ENCODE measurements at regions not wholly inside any gene's neighbourhood (a gene's known extent, or its start where the extent isn't known, plus 50 kb on each side); places are given as distances from the start of the nearest gene placed in this dataset.

GRCh38 chr5:68911840-68912690 lies 181.7 kb upstream of the SLC30A5 start:
- FAIRE-seq: no peak

GRCh38 chr5:68915079-68915478 lies 178.7 kb upstream of the SLC30A5 start:
- FAIRE-seq: no peak

- no peak for FAIRE-seq
Measured at GRCh38 chr5:68918306-68918705, 175.5 kb upstream of the SLC30A5 start.

- no peak for FAIRE-seq
Measured at GRCh38 chr5:68919988-68920490, 173.8 kb upstream of the SLC30A5 start.

GRCh38 chr5:68920888-68921287 lies 172.9 kb upstream of the SLC30A5 start:
- no peak for FAIRE-seq

GRCh38 chr5:68922172-68922987 lies 171.4 kb upstream of the SLC30A5 start:
- FAIRE-seq: no peak

- FAIRE-seq: no peak
Measured at GRCh38 chr5:68924481-68925145, 169.2 kb upstream of the SLC30A5 start.

- no peak for FAIRE-seq
Measured at GRCh38 chr5:68928617-68929302, 165.1 kb upstream of the SLC30A5 start.

- FAIRE-seq: no peak
Measured at GRCh38 chr5:68930139-68930538, 163.7 kb upstream of the SLC30A5 start.

- no peak for FAIRE-seq
Measured at GRCh38 chr5:68932830-68933434, 160.9 kb upstream of the SLC30A5 start.

GRCh38 chr5:68942169-68942568 lies 151.6 kb upstream of the SLC30A5 start:
- no peak for FAIRE-seq

- FAIRE-seq: no peak
Measured at GRCh38 chr5:68946728-68947127, 147.1 kb upstream of the SLC30A5 start.

- no peak for FAIRE-seq
Measured at GRCh38 chr5:68947986-68948385, 145.8 kb upstream of the SLC30A5 start.

GRCh38 chr5:68949256-68949655 lies 144.6 kb upstream of the SLC30A5 start:
- FAIRE-seq: no peak

- no peak for FAIRE-seq
Measured at GRCh38 chr5:68949711-68950110, 144.1 kb upstream of the SLC30A5 start.

- no peak for FAIRE-seq
Measured at GRCh38 chr5:68950125-68950524, 143.7 kb upstream of the SLC30A5 start.

GRCh38 chr5:68950930-68951329 lies 142.9 kb upstream of the SLC30A5 start:
- FAIRE-seq: no peak

- no peak for FAIRE-seq
Measured at GRCh38 chr5:68953231-68953874, 140.5 kb upstream of the SLC30A5 start.

GRCh38 chr5:68953875-68954617 lies 139.8 kb upstream of the SLC30A5 start:
- FAIRE-seq: no peak

GRCh38 chr5:68954618-68954910 lies 139.2 kb upstream of the SLC30A5 start:
- no peak for FAIRE-seq

- no peak for FAIRE-seq
Measured at GRCh38 chr5:68957591-68957990, 136.2 kb upstream of the SLC30A5 start.

All from G401.6 (cell line).